Panc1 (cell line): ENCODE measurements at regions not wholly inside any gene's neighbourhood (a gene's known extent, or its start where the extent isn't known, plus 50 kb on each side); places are given as distances from the start of the nearest gene placed in this dataset.

ENCODE experiments used
- CTCF ChIP-seq: fragments of 450-650 bp; IDR thresholded peaks from 2 replicates; pipeline ENCODE4 v1.5.1; 2017; ENCODE audit warnings: mild to moderate bottlenecking
- TCF7L2 ChIP-seq: IDR thresholded peaks from 2 replicates; pipeline ENCODE4 v1.6.1; 2011; ENCODE audit warnings: mild to moderate bottlenecking, low read depth, low read length, inconsistent platforms
- TF ChIP-seq, protein P1 (sequence below), 2 experiments: IDR thresholded peaks; 2 replicates each; pipeline ENCODE4 v1.6.1; 2011 to 2012; ENCODE audit warnings: low read depth in 2 of 2, control low read depth in 1 of 2, low read length in 1 of 2, mild to moderate bottlenecking in 1 of 2, moderate library complexity in 1 of 2; ENCODE audit not compliant: insufficient read depth in 1 of 2

GRCh38 chr6:126180585-126180984 lies 159.3 kb upstream of the CENPW start:
- TF ChIP-seq CTCF (no peak), TCF7L2 (no peak)
- TF ChIP-seq, protein P1, sequence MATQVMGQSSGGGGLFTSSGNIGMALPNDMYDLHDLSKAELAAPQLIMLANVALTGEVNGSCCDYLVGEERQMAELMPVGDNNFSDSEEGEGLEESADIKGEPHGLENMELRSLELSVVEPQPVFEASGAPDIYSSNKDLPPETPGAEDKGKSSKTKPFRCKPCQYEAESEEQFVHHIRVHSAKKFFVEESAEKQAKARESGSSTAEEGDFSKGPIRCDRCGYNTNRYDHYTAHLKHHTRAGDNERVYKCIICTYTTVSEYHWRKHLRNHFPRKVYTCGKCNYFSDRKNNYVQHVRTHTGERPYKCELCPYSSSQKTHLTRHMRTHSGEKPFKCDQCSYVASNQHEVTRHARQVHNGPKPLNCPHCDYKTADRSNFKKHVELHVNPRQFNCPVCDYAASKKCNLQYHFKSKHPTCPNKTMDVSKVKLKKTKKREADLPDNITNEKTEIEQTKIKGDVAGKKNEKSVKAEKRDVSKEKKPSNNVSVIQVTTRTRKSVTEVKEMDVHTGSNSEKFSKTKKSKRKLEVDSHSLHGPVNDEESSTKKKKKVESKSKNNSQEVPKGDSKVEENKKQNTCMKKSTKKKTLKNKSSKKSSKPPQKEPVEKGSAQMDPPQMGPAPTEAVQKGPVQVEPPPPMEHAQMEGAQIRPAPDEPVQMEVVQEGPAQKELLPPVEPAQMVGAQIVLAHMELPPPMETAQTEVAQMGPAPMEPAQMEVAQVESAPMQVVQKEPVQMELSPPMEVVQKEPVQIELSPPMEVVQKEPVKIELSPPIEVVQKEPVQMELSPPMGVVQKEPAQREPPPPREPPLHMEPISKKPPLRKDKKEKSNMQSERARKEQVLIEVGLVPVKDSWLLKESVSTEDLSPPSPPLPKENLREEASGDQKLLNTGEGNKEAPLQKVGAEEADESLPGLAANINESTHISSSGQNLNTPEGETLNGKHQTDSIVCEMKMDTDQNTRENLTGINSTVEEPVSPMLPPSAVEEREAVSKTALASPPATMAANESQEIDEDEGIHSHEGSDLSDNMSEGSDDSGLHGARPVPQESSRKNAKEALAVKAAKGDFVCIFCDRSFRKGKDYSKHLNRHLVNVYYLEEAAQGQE (IDR thresholded peaks at IDR 0.05; ENCODE audit: insufficient read depth in 1 of 2, low read depth in 2 of 2, low read length in 1 of 2) = no peak
